ENCODE measurements at regions not wholly inside any gene's neighbourhood (a gene's known extent, or its start where the extent isn't known, plus 50 kb on each side); places are given as distances from the start of the nearest gene placed in this dataset.

- TF ChIP-seq CUX1 (IDR thresholded peaks at IDR 0.05; ENCODE audit: insufficient replicate concordance, low read depth, low read length) (no peak), RB1 (IDR thresholded peaks at IDR 0.05; ENCODE audit: borderline replicate concordance) (no peak)
These were observed 2136.9 kb downstream of the MAT2B start (continued) for GRCh38 chr5:165642366-165642765.

GRCh38 chr5:165665735-165666400, 2160.4 kb downstream of the MAT2B start:
- Histone ChIP-seq H3K79me2 (ENCODE audit: control insufficient read depth, insufficient read depth, low read length) (no peaks in the 10 kb centered on the region), H3K27me3 (replicated peaks in 1 of 2; ENCODE audit: control insufficient read depth in 2 of 2, insufficient read depth in 2 of 2, low read length in 1 of 2) (no peaks in the 10 kb centered on the region), H3K36me3 (ENCODE audit: control insufficient read depth in 2 of 2, insufficient read depth in 2 of 2, low read length in 1 of 2) (no peaks in the 10 kb centered on the region), H3K4me1 (ENCODE audit: control insufficient read depth, insufficient read depth, low read length) (no peaks in the 10 kb centered on the region), H2AFZ (ENCODE audit: control insufficient read depth, low read depth, low read length) (no peak overlapping the region), H3K4me2 (ENCODE audit: control insufficient read depth, insufficient read depth) (no peak overlapping the region), H3K9me3 (replicated peaks; ENCODE audit: control insufficient read depth, insufficient read depth, low read length) (no peaks in the 10 kb centered on the region), H4K20me1 (ENCODE audit: control insufficient read depth, insufficient read depth) (no peaks in the 10 kb centered on the region), H3K4me3 (no peak overlapping the region), H3K9ac (ENCODE audit: control insufficient read depth, insufficient read depth, low read length) (no peak overlapping the region), H3K27ac (ENCODE audit: control insufficient read depth, insufficient read depth) (no peak overlapping the region)
- intact Hi-C loops (cut with micrococcal nuclease; ENCODE audit: unreplicated experiment), result no loop called here
- BruUV-seq (replicated peaks), result no TSS peak
- in situ Hi-C loops (cut with MboI), result no loop called here
- ATAC-seq (no peak), FAIRE-seq (peak; percentile 54), DNase-seq (ENCODE audit: low read depth, low spot score) (no peak)
- SMC1A ChIA-PET (ENCODE audit: uncharacterized antibody, unreplicated experiment), result no interaction called here
- WGBS (ENCODE audit: insufficient coverage, insufficient replicate concordance, low lambda C conversion rate, missing lambda C conversion rate), result 10% methylated on average over 3 of the region's 3 CpGs
- CTCF ChIA-PET, result no interaction called here
- RAD21 ChIA-PET (ENCODE audit: unreplicated experiment), result no interaction called here
- POLR2A ChIA-PET, result no interaction called here
- TF ChIP-seq IRF5 (IDR thresholded peaks at IDR 0.05; ENCODE audit: borderline replicate concordance) (no peak), SUPT20H (IDR thresholded peaks at IDR 0.05; ENCODE audit: borderline replicate concordance, control insufficient read depth, low read depth, low read length) (no peak), BCLAF1 (IDR thresholded peaks at IDR 0.05) (no peak), EP300 (IDR thresholded peaks at IDR 0.05; ENCODE audit: borderline replicate concordance in 1 of 2, control insufficient read depth in 1 of 2, low read depth in 2 of 2, low read length in 2 of 2) (no peak), KAT2A (conservative IDR thresholded peaks at IDR 0.05; ENCODE audit: control insufficient read depth, low read depth, low read length) (no peak), HDGF (IDR thresholded peaks at IDR 0.05) (no peak), PAX8 (IDR thresholded peaks at IDR 0.05) (no peak), ZNF384 (IDR thresholded peaks at IDR 0.05; ENCODE audit: borderline replicate concordance, low read depth, low read length) (no peak), CBX5 (IDR thresholded peaks at IDR 0.05; ENCODE audit: low read depth) (no peak), CHD1 (IDR thresholded peaks at IDR 0.05; ENCODE audit: low read depth, low read length) (no peak)

Measured in GM12878 (cell line).